ENCODE measurements at regions not wholly inside any gene's neighbourhood (a gene's known extent, or its start where the extent isn't known, plus 50 kb on each side); places are given as distances from the start of the nearest gene placed in this dataset.

DNA sequence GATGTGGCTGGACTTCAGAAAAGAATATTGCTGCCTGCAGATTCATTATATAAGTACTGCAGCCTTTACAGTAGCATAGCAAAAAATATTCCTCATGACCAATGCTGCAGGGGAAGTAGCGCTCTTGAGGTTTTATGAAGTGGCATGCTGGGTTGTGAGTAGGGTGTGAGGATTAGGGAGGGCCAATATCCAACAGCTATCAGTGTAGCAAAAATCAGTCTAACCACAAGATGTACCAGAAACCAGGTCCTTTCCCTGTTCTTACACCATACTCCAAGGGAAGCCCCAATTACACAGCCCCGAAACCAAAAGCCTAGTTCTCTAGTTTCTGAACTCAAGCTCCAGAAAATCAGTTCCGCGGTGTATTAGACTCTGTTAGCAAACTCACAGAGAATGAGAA is 1082.2 kb upstream of the DDX18 start:
- DNase-seq (no peak), ATAC-seq (ENCODE audit: low read depth) (no peak)
- H2BK120ac ChIP-seq (ENCODE audit: low read depth, low read length) = no peak overlapping the region
- H2BK20ac ChIP-seq (ENCODE audit: low read depth, low read length) = no peak overlapping the region
- ChIA-PET CTCF (interaction anchor here (0.5 kb wide), 1 partner anchor 32 kb away, joined by 3 read pairs; no protein-coding TSS in a partner anchor), POLR2A (ENCODE audit: unreplicated experiment) (no interaction called here)
- H2AK9ac ChIP-seq (replicated peaks; ENCODE audit: low read depth, low read length, poor library complexity) = no peak overlapping the region
- H2AFZ ChIP-seq (replicated peaks; ENCODE audit: low read length, poor library complexity) = no peak overlapping the region
- H2AK5ac ChIP-seq (ENCODE audit: low read depth, low read length) = no peak overlapping the region
- H3K9me1 ChIP-seq (ENCODE audit: insufficient read depth, low read length) = no peaks in the 10 kb centered on the region
- in situ Hi-C loops (cut with MboI; ENCODE audit: low sequenced_read_pairs) (no loop called here), intact Hi-C loops (cut with micrococcal nuclease) (no loop called here), dilution Hi-C loops (cut with HindIII; ENCODE audit: low sequenced_read_pairs, unreplicated experiment) (no loop called here)
- H3K36me3 ChIP-seq (ENCODE audit: control insufficient read depth, insufficient read depth, low read length) = no peaks in the 10 kb centered on the region
- no peak overlapping the region for H3K18ac ChIP-seq (ENCODE audit: low read depth, low read length)
- no peaks in the 10 kb centered on the region for H3K27me3 ChIP-seq (ENCODE audit: control insufficient read depth, insufficient read depth, low read length)
- no peak overlapping the region for H3K14ac ChIP-seq (replicated peaks; ENCODE audit: low read depth, low read length)
- no peak overlapping the region for H3K4me3 ChIP-seq (ENCODE audit: insufficient read depth, low read depth, low read length)
- no peaks in the 10 kb centered on the region for H4K20me1 ChIP-seq (ENCODE audit: insufficient read depth, low read length)
- no peak overlapping the region for H2BK5ac ChIP-seq (ENCODE audit: low read depth, low read length, poor library complexity, severe bottlenecking)
- no TSS peak for BruUV-seq (replicated peaks)
- no peak overlapping the region for H3K56ac ChIP-seq (ENCODE audit: extremely low read depth, insufficient read depth, low read length)
- H3K27ac ChIP-seq (ENCODE audit: insufficient read depth, low read length) = no peak overlapping the region
- H4K5ac ChIP-seq (ENCODE audit: low read depth, low read length) = no peak overlapping the region
- no peak overlapping the region for H4K8ac ChIP-seq (ENCODE audit: low read depth in 2 of 2, low read length in 2 of 2)
- no peak for TF ChIP-seq BHLHE40 (IDR thresholded peaks at IDR 0.05; ENCODE audit: low read depth, low read length)
- no peak for TF ChIP-seq RAD21 (IDR thresholded peaks at IDR 0.05; ENCODE audit: low read length)
- TF ChIP-seq, protein P1, sequence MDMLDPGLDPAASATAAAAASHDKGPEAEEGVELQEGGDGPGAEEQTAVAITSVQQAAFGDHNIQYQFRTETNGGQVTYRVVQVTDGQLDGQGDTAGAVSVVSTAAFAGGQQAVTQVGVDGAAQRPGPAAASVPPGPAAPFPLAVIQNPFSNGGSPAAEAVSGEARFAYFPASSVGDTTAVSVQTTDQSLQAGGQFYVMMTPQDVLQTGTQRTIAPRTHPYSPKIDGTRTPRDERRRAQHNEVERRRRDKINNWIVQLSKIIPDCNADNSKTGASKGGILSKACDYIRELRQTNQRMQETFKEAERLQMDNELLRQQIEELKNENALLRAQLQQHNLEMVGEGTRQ (IDR thresholded peaks at IDR 0.05; ENCODE audit: low read depth, low read length) = no peak
- TF ChIP-seq, protein P2, sequence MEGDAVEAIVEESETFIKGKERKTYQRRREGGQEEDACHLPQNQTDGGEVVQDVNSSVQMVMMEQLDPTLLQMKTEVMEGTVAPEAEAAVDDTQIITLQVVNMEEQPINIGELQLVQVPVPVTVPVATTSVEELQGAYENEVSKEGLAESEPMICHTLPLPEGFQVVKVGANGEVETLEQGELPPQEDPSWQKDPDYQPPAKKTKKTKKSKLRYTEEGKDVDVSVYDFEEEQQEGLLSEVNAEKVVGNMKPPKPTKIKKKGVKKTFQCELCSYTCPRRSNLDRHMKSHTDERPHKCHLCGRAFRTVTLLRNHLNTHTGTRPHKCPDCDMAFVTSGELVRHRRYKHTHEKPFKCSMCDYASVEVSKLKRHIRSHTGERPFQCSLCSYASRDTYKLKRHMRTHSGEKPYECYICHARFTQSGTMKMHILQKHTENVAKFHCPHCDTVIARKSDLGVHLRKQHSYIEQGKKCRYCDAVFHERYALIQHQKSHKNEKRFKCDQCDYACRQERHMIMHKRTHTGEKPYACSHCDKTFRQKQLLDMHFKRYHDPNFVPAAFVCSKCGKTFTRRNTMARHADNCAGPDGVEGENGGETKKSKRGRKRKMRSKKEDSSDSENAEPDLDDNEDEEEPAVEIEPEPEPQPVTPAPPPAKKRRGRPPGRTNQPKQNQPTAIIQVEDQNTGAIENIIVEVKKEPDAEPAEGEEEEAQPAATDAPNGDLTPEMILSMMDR (conservative IDR thresholded peaks at IDR 0.05; ENCODE audit: low read depth, low read length) = no peak
- TF ChIP-seq NFE2L2 (IDR thresholded peaks at IDR 0.05; ENCODE audit: low read depth, low read length) = no peak
- TF ChIP-seq RFX5 (IDR thresholded peaks at IDR 0.05; ENCODE audit: low read depth, low read length) = no peak
- TF ChIP-seq CEBPB (IDR thresholded peaks at IDR 0.05; ENCODE audit: low read depth, low read length) = no peak
- TF ChIP-seq POLR2A (IDR thresholded peaks at IDR 0.05; ENCODE audit: low read depth, low read length) = no peak
- no peak for TF ChIP-seq FOS (IDR thresholded peaks at IDR 0.05; ENCODE audit: low read depth, low read length)
- no peak for TF ChIP-seq SMC3 (IDR thresholded peaks at IDR 0.05; ENCODE audit: low read depth, low read length)
- TF ChIP-seq MXI1 (IDR thresholded peaks at IDR 0.05; ENCODE audit: borderline replicate concordance, low read depth, low read length) = no peak
- TF ChIP-seq MAFK (IDR thresholded peaks at IDR 0.05; ENCODE audit: low read depth, low read length) = no peak
- TF ChIP-seq CHD1 (IDR thresholded peaks at IDR 0.05; ENCODE audit: low read depth, low read length) = no peak
- TF ChIP-seq, protein P3, sequence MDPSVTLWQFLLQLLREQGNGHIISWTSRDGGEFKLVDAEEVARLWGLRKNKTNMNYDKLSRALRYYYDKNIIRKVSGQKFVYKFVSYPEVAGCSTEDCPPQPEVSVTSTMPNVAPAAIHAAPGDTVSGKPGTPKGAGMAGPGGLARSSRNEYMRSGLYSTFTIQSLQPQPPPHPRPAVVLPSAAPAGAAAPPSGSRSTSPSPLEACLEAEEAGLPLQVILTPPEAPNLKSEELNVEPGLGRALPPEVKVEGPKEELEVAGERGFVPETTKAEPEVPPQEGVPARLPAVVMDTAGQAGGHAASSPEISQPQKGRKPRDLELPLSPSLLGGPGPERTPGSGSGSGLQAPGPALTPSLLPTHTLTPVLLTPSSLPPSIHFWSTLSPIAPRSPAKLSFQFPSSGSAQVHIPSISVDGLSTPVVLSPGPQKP (IDR thresholded peaks at IDR 0.05; ENCODE audit: borderline replicate concordance, low read depth, low read length) = no peak
- TF ChIP-seq RCOR1 (IDR thresholded peaks at IDR 0.05; ENCODE audit: insufficient replicate concordance, low read length) = no peak
- no peak for TF ChIP-seq MAZ (IDR thresholded peaks at IDR 0.05; ENCODE audit: borderline replicate concordance, low read depth, low read length)
- H3K4me1 ChIP-seq (ENCODE audit: control insufficient read depth, insufficient read depth, low read length) = no peaks in the 10 kb centered on the region
- no peak overlapping the region for H4K91ac ChIP-seq (ENCODE audit: insufficient read depth, low read depth, low read length)
- H2BK15ac ChIP-seq (ENCODE audit: low read depth, low read length) = no peak overlapping the region
- no peak overlapping the region for H3K4me2 ChIP-seq (ENCODE audit: low read depth, low read length)
- WGBS, 2 experiments (ENCODE audit: extremely low coverage in 2 of 2, insufficient read length in 1 of 2) = no CpG with 5 or more reads among the region's 4 CpGs
- no peak overlapping the region for H3K9ac ChIP-seq (ENCODE audit: low read depth, low read length)
- H3K9me3 ChIP-seq (ENCODE audit: control insufficient read depth, insufficient read depth, low read length) = peaks cover 5% of the 10 kb centered on the region
- no peak overlapping the region for H3K4ac ChIP-seq (ENCODE audit: low read depth, low read length)
- no peaks in the 10 kb centered on the region for H3K79me1 ChIP-seq (ENCODE audit: low read depth in 1 of 2, low read length in 2 of 2)
- H3K23ac ChIP-seq (ENCODE audit: low read depth, low read length) = no peak overlapping the region
